GM18505 (cell line): ENCODE measurements at regions not wholly inside any gene's neighbourhood (a gene's known extent, or its start where the extent isn't known, plus 50 kb on each side); places are given as distances from the start of the nearest gene placed in this dataset.
"Not testable (repeated sequence)": the region's sequence is repeated elsewhere in the genome, so short reads cannot be mapped to it uniquely, and the experiment has no call there.

ENCODE experiments used
- ATAC-seq: cut with Tn5 transposase; IDR thresholded peaks from one replicate; pipeline ENCODE4 v1.9.1; 2021; ENCODE audit not compliant: unreplicated experiment
- POLR2A ChIP-seq: IDR thresholded peaks from 4 replicates; pipeline ENCODE4 v1.6.1; 2011; ENCODE audit warnings: borderline replicate concordance; ENCODE audit not compliant: insufficient read depth, insufficient read length; ENCODE audit errors: extremely low read depth

GRCh38 chr6:16047435-16047990 is 81.4 kb upstream of the MYLIP start:
- no peak for TF ChIP-seq POLR2A
- no peak for ATAC-seq

DNA sequence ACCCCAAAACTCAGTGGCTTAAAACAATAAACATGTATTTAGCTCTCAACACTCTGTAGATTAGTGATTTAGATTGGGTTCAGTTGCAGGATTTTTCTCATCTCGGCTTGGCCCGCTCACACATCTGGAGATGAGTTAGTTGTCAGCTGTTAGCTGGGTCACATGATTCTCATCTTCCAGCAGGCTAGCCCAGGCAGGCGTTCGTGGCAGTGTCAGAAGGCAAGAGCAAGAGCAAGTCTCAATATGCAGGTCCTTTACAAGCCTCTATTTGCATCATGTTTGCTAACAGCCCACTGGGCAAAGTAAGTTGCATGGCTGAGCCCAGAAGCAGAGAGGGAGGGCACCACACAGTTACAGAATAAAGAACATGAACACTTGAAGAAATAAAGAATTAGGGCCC is 83.6 kb upstream of the MYLIP start:
- TF ChIP-seq POLR2A, result no peak
- no peak for ATAC-seq

DNA sequence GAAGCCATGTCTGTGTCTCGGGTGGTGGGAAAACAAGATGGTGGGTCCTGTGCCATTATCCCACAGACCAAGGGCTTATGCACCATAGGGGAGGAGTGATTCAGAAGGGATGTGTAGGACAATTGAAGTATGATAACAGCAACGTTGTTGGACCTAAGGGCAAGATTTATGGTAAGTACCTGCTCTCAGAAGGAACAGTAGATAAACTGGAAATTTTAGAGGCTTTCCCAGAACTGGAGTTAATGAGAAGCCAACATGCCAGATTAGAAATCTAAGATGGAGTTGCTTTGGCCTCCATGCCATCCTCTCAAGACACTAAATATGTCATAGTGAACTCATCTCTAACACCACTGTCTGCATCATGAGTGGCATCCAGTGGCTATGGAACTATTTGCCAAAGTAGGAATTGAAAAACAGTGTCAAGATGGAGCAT is 84.7 kb upstream of the MYLIP start:
- no peak for ATAC-seq
- no peak for TF ChIP-seq POLR2A

DNA sequence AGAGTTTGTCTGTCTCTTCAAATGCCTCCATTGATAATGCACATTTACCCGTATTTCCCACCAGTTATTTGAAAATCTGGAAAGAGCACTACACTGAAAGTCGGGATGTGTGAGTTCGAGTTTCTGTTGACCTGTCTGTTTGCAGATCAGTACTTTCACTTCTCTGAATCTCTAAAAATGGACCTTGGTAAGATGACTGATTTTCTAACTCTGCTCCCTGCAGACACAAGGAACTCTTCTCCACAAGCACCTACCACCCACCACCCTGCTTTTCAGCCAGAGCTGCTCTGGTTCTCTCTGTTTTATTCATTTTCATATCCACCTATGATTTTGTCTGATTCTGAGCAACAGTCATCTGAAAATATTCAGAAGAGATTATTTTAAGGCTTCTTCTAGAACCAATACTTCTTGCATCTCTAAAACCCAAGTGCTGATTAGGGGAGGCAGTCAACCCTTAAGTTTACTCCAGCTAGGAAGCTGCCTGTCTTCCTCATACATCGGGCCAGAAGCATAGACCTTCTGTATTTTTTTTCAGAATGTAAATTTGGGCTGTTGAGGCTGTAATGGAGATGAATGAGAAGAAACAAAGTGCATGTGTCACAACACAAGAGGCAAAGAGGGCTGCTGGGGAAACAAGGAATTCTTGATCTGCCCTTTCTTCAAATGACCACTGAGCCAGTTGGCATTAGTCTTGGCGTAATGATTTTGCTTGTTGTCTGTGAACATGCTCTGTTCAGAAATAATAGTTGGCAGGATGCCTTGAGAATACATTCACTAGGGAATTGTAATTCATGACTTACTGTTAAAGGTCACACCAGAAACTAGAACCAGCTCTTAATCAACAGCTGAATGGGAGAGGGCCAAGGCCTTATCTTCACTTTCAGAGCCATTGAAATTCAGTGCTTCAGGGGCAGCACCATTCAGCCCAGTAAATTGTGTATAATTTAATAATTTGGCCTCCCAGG is 85.4 kb upstream of the MYLIP start:
- no peak for ATAC-seq
- no peak for TF ChIP-seq POLR2A

- no peak for TF ChIP-seq POLR2A
- no peak for ATAC-seq
Measured at GRCh38 chr6:16042751-16043150, 86.1 kb upstream of the MYLIP start.

DNA sequence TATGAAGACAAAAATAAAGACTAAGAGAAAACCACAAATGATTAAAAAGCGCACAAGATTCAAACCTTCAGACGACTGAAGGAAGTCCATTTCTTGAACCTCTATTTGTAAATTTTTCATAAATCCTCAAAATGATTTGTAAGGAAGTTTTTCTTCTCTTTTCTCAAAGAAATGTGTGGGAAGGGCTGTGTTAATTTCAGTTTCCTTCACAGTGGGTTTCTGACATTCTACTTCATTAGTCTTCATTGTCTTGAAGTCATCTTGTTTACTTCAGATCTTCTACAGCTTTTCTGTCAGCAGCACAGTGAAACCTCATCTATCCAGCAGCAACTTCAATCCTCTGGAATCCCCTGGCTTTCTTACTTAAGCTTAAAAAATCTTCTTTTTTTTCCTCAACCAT is 87.6 kb upstream of the MYLIP start:
- no peak for TF ChIP-seq POLR2A
- no peak for ATAC-seq

DNA sequence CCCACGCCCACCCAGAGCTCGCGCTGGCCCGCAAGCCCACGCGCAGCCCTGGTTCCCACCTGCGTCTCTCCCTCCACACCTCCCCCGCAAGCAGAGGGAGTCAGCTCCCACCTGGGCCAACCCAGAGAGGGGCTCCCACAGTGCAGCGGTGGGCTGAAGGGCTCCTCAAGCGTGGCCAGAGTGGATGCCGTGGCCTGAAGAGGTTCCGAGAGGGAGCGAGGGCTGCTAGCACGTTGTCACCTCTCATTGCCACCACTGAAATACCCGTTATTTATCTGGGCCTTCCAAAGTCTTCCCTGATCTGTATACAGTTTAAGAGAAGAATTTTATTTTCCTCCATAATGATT is 88.3 kb upstream of the MYLIP start:
- no peak for ATAC-seq
- TF ChIP-seq POLR2A, result no peak

GRCh38 chr6:16039892-16040627 is 88.8 kb upstream of the MYLIP start:
- ATAC-seq, result not testable (repeated sequence)

DNA sequence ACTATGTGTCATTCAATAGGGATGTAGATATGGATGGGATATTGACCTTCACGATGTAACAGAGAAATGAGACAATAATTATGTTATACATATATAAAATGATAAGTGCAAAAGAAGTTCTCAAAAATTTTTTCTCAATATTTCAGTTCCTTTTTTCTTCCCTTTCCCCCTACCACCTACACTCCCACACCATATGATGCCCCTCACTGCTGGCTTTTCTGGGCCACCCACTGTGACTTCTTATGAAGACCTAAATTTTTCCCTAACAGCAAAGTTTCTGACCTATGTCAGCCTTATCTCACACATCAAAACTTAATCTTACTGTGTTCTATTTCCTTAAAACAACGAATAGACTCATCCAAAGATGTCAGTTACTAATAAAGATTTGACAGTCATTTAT is 89.9 kb upstream of the MYLIP start:
- no peak for ATAC-seq
- TF ChIP-seq POLR2A, result no peak

DNA sequence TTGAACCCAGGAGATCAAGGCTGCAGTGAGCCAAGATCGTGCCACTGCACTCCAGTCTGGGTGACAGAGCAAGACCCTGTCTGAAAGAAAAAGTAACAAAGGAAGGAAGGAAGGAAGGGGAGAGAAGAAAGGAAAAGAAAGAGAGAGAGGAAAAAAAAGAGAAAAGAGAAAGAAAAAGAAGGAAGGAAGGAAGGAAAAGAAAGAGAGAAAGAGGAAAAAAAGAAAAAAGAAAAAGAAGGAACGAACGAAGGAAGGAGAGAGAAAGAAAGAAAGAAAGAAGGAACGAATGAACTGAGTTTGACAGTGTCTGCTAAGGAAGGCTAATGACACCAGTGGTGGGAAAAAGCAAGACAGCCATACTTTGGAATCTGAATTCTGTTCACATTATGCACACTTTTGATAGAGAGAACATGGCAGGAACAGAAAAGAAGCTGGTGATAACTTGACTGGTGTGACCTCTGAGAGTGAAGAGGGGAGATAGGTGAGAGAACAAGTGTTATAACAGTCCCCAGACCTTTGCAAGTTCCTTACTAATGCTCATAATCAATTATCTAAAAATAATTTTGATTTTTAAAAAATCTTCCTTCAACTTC is 93.3 kb upstream of the MYLIP start:
- no peak for ATAC-seq
- no peak for TF ChIP-seq POLR2A

DNA sequence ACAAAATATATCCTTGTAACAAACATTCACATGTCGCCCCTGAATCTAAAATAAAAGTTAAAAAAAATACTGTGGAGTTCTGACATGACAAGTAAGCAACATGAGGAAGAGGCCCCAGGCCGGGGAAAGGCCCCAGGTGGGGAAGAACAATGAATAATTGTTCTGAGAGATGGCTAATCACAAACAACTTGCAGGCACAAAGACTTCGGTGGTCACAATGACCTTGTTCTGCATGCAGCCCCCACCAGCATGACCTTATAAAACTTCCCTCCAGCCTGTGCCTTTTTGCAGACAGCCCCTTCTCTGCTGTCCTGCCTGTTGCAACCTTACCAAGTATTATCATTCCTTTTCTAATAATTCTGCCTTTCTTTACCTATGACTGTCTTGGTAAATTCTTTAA is 95.7 kb upstream of the MYLIP start:
- ATAC-seq, result no peak
- no peak for TF ChIP-seq POLR2A

DNA sequence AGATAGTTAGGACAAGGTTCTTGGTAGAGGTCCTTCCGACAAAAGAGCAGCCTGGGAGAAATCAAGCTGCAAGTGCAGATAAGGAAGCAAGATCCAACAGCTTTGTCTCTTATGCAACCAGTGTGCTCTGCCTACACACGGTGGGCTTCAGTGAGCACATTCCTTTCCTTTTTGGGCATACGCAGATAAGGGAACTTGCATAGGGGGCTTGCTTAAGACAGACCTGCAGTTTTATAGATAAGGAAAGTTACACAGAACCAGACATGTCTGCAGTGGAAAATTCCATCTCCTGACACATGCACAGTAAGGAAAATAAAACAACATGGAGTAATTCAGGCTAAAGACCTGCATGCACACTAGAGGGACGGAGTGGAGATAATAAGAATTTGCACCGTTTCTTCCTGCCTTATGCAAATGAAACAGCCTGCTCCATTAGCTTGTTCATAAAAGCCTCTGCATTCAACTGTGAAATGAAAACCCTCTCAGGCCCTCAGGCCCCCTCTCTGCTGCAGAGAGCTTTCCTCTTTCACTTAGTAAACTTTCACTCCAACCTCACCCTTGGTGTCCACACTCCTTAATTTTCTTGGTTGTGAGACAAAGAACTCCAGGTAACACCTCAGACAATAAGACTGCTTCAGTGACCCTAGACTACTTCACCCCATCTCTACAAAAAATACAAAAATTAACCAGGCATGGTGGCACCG is 97.5 kb upstream of the MYLIP start:
- no peak for TF ChIP-seq POLR2A
- ATAC-seq, result no peak

- TF ChIP-seq POLR2A, result no peak
Measured at GRCh38 chr6:16028966-16029365, 99.9 kb upstream of the MYLIP start.

GRCh38 chr6:16020259-16020658 is 108.6 kb upstream of the MYLIP start:
- no peak for TF ChIP-seq POLR2A
- ATAC-seq, result no peak

More at GRCh38 chr6:16028966-16029365, 99.9 kb upstream of the MYLIP start:
- ATAC-seq, result no peak

- ATAC-seq, result no peak
- TF ChIP-seq POLR2A, result no peak
Measured at GRCh38 chr6:16019462-16019861, 109.4 kb upstream of the MYLIP start.
